ENCODE measurements at regions not wholly inside any gene's neighbourhood (a gene's known extent, or its start where the extent isn't known, plus 50 kb on each side); places are given as distances from the start of the nearest gene placed in this dataset.

DNA sequence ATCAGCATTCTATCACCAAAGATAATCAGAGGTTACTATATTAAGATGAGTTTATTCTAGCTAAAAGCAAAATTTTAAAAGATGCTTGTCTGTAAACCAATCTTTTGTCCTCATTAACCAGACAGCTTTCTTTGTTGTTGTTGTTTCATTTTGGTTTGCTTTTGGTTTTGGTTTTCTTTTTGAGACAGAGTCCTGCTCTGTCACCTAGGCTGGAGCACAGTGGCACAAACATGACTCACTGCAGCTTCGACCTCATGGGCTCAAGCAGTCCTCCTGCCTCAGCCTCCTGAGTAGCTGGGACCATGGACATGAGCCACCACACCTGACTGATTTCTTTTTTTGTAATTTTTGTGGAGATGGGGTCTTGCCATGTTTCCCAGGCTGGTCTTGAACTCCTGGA, 102.9 kb downstream of the COX18 start:
- TF ChIP-seq, protein P1, sequence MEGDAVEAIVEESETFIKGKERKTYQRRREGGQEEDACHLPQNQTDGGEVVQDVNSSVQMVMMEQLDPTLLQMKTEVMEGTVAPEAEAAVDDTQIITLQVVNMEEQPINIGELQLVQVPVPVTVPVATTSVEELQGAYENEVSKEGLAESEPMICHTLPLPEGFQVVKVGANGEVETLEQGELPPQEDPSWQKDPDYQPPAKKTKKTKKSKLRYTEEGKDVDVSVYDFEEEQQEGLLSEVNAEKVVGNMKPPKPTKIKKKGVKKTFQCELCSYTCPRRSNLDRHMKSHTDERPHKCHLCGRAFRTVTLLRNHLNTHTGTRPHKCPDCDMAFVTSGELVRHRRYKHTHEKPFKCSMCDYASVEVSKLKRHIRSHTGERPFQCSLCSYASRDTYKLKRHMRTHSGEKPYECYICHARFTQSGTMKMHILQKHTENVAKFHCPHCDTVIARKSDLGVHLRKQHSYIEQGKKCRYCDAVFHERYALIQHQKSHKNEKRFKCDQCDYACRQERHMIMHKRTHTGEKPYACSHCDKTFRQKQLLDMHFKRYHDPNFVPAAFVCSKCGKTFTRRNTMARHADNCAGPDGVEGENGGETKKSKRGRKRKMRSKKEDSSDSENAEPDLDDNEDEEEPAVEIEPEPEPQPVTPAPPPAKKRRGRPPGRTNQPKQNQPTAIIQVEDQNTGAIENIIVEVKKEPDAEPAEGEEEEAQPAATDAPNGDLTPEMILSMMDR (IDR thresholded peaks at IDR 0.05 in 2 of 3, conservative IDR thresholded peaks at IDR 0.05 in 1 of 3; ENCODE audit: borderline replicate concordance in 1 of 3, insufficient read depth in 1 of 3, low read depth in 2 of 3, low read length in 2 of 3): no peak
- TF ChIP-seq YY1 (IDR thresholded peaks at IDR 0.05; ENCODE audit: extremely low read depth, insufficient replicate concordance, low read depth, low read length) (no peak), RAD21 (IDR thresholded peaks at IDR 0.05; ENCODE audit: low read depth) (no peak), POLR2AphosphoS5 (IDR thresholded peaks at IDR 0.05; ENCODE audit: low read depth, low read length) (no peak), EZH2 (IDR thresholded peaks at IDR 0.05) (no peak), CEBPB (IDR thresholded peaks at IDR 0.05; ENCODE audit: low read depth) (no peak), EZH2phosphoT487 (IDR thresholded peaks at IDR 0.05; ENCODE audit: borderline replicate concordance) (no peak), POLR2A (IDR thresholded peaks at IDR 0.05; ENCODE audit: borderline replicate concordance, extremely low read depth, insufficient read depth, insufficient read length) (no peak), SIN3A (IDR thresholded peaks at IDR 0.05; ENCODE audit: low read depth) (no peak), SRF (IDR thresholded peaks at IDR 0.05; ENCODE audit: low read depth) (no peak)
- TF ChIP-seq, protein P2, sequence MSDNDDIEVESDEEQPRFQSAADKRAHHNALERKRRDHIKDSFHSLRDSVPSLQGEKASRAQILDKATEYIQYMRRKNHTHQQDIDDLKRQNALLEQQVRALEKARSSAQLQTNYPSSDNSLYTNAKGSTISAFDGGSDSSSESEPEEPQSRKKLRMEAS (IDR thresholded peaks at IDR 0.05): no peak

Measured in HCT116 (cell line).